GM12891 (cell line): ENCODE measurements at regions not wholly inside any gene's neighbourhood (a gene's known extent, or its start where the extent isn't known, plus 50 kb on each side); places are given as distances from the start of the nearest gene placed in this dataset.

Source experiments
- DNase-seq: peaks from one replicate; pipeline ENCODE4 v3.0.0; 2011; ENCODE audit warnings: low spot score; ENCODE audit not compliant: insufficient read length
- FAIRE-seq: peaks from 2 replicates; lab custom pipeline; 2011; peaks lifted over from hg19 to GRCh38; lab: Jason Lieb, UNC
- PAX5 ChIP-seq: IDR thresholded peaks from 2 replicates; pipeline ENCODE4 v1.6.1; 2011; ENCODE audit warnings: low read length, moderate library complexity, mild to moderate bottlenecking; ENCODE audit not compliant: insufficient read depth, severe bottlenecking
- POLR2A ChIP-seq: IDR thresholded peaks from 2 replicates; pipeline ENCODE4 v1.6.1; 2011; ENCODE audit warnings: low read depth, low read length, control low read depth
- POLR2AphosphoS5 ChIP-seq: IDR thresholded peaks from 2 replicates; pipeline ENCODE4 v1.6.1; 2011; ENCODE audit warnings: low read depth, low read length, control low read depth
- POU2F2 ChIP-seq: IDR thresholded peaks from 2 replicates; pipeline ENCODE4 v1.6.1; 2011; ENCODE audit warnings: low read depth, mild to moderate bottlenecking, control low read depth, low read length, moderate library complexity
- SPI1 ChIP-seq: IDR thresholded peaks from 2 replicates; pipeline ENCODE4 v1.6.1; 2011; ENCODE audit warnings: low read depth, low read length, control low read depth
- TAF1 ChIP-seq: IDR thresholded peaks from 2 replicates; pipeline ENCODE4 v1.6.1; 2011; ENCODE audit warnings: low read depth, low read length, control low read depth

DNA sequence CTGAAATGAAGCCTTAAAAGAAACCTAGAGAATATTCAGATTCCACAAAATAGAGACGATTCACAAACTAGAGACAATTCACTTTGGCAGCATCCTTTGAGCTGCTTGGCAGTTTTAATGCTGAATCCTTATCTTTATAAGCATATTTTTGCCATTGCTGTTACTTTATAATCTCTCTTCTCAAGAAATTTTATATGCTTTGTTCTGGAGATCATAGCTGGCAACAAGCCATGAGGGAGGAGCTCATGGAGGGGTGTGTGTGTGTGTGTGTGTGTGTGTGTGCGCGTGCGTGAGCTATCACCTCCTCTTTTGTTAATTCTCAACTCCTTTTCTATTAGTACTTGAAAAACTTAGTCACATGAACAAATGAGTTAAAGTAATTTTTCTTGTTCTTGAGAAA lies 495.0 kb upstream of the RGMA start:
- FAIRE-seq (no peak), DNase-seq (no peak)
- TF ChIP-seq TAF1 (no peak), POU2F2 (no peak), POLR2A (no peak), PAX5 (no peak), POLR2AphosphoS5 (no peak), SPI1 (no peak)

DNA sequence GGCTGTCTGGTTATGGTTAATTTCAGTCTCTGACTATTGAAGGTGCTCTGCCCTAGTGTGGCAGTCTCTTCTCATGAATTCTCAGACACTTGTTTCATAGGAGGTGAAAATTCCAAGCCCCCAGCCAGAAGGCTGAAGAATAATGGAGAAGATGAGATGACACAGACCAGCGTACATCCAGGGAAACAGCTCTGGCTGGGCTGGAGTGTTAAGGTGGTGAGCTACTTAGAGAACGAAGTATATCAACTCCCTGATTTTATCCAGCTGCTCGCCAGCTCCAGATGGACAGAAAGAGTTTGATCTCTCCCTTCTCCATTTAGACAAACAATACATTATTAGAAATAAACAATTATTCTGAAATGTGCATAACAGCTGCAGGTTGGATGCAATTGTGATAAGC lies 494.5 kb upstream of the RGMA start:
- DNase-seq (no peak), FAIRE-seq (no peak)
- TF ChIP-seq PAX5 (no peak), POLR2A (no peak), POU2F2 (no peak), POLR2AphosphoS5 (no peak), TAF1 (no peak), SPI1 (no peak)

DNA sequence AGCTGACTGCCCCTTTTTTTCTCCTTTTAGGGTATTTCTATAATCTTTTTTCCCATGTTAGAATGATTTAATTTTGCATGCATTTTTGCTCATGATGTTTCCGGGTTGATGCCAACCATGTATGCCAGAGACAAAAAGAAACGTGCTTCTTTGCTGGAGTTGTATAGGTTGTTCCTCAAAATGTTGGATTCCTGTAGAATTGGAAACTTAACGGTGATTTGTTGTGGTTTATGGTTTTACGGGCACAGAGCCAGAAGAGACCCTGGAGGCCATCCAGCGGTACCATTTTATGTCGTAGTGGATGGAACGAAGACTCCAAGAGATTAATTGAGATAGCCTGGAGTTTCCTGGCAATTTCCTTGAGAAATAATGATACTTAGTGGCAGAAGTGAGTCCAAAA lies 481.5 kb upstream of the RGMA start:
- TF ChIP-seq PAX5 (no peak), POLR2A (no peak), POU2F2 (no peak)
- DNase-seq (no peak), FAIRE-seq (no peak)

- TF ChIP-seq POLR2AphosphoS5 = no peak
- no peak for TF ChIP-seq POU2F2
- TF ChIP-seq PAX5 = no peak
- TF ChIP-seq SPI1 = no peak
- TF ChIP-seq POLR2A = no peak
- no peak for TF ChIP-seq TAF1
- no peak for DNase-seq
- FAIRE-seq = no peak
Measured at GRCh38 chr15:93566762-93567161, 477.8 kb upstream of the RGMA start.

DNA sequence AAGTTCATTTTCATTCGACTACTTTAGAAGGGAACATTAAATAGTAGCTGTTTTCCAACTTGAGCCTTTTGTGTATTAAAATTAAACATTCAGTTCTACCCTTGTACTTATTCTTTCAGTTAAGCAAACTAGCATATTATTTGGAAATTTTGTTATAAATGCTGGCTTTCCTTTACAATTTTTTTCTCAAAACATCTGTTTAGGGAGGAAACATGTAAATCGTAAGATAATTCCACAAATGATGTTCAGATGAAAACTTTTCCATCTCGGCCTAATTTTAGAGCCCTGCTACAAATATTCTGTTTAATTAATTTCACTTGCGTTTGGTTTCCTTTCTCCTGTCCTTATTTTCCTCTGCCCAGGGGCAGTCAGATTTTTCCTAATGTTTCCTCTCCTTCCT lies 476.2 kb upstream of the RGMA start:
- DNase-seq = no peak
- no peak for TF ChIP-seq TAF1
- TF ChIP-seq POU2F2 = no peak
- no peak for TF ChIP-seq POLR2AphosphoS5
- TF ChIP-seq POLR2A = no peak
- no peak for TF ChIP-seq PAX5
- no peak for TF ChIP-seq SPI1
- no peak for FAIRE-seq

GRCh38 chr15:93563218-93563617 lies 474.2 kb upstream of the RGMA start:
- TF ChIP-seq SPI1 (no peak), POLR2AphosphoS5 (no peak), POLR2A (no peak), TAF1 (no peak), POU2F2 (no peak), PAX5 (no peak)
- FAIRE-seq (no peak), DNase-seq (no peak)

GRCh38 chr15:93562395-93563123 lies 473.5 kb upstream of the RGMA start:
- TF ChIP-seq POLR2A = no peak
- no peak for TF ChIP-seq SPI1
- no peak for TF ChIP-seq POU2F2
- no peak for TF ChIP-seq PAX5
- TF ChIP-seq POLR2AphosphoS5 = no peak
- TF ChIP-seq TAF1 = no peak
- no peak for FAIRE-seq
- no peak for DNase-seq

- TF ChIP-seq SPI1 = no peak
- TF ChIP-seq POLR2A = no peak
- TF ChIP-seq POLR2AphosphoS5 = no peak
- no peak for TF ChIP-seq TAF1
- TF ChIP-seq POU2F2 = no peak
- TF ChIP-seq PAX5 = no peak
- DNase-seq = no peak
- FAIRE-seq = no peak
Measured at GRCh38 chr15:93557696-93558095, 468.7 kb upstream of the RGMA start.

GRCh38 chr15:93553167-93553935 lies 464.3 kb upstream of the RGMA start:
- no peak for FAIRE-seq

More at GRCh38 chr15:93553167-93553935, 464.3 kb upstream of the RGMA start:
- no peak for DNase-seq
- no peak for TF ChIP-seq SPI1
- no peak for TF ChIP-seq POLR2AphosphoS5
- no peak for TF ChIP-seq TAF1
- TF ChIP-seq POLR2A = no peak
